ENCODE measurements at regions not wholly inside any gene's neighbourhood (a gene's known extent, or its start where the extent isn't known, plus 50 kb on each side); places are given as distances from the start of the nearest gene placed in this dataset.

- TF ChIP-seq CTCF (IDR thresholded peaks at IDR 0.05; ENCODE audit: insufficient read depth, low read length, poor library complexity, severe bottlenecking) (no peak), EZH2phosphoT487 (conservative IDR thresholded peaks at IDR 0.05; ENCODE audit: low read length) (no peak)
- Histone ChIP-seq H4K20me1 (ENCODE audit: low read depth, low read length) (no peaks in the 10 kb centered on the region), H3K27me3 (ENCODE audit: low read length) (no peaks in the 10 kb centered on the region), H3F3A (ENCODE audit: insufficient read depth) (no peaks in the 10 kb centered on the region), H3K79me2 (ENCODE audit: insufficient read depth, low read length) (no peaks in the 10 kb centered on the region), H3K27ac (ENCODE audit: low read depth, low read length) (no peak overlapping the region), H3K9ac (ENCODE audit: low read length) (no peak overlapping the region), H3K9me2 (replicated peaks; ENCODE audit: insufficient read depth, low read length) (no peaks in the 10 kb centered on the region), H3K36me3 (ENCODE audit: low read length) (no peaks in the 10 kb centered on the region), H3K9me3 (ENCODE audit: insufficient read depth, low read length) (no peaks in the 10 kb centered on the region), H3K4me3 (ENCODE audit: insufficient read depth, low read length, poor library complexity, severe bottlenecking) (no peak overlapping the region), H3K4me2 (ENCODE audit: low read depth, low read length, poor library complexity, severe bottlenecking) (no peak overlapping the region), H2AFZ (ENCODE audit: low read depth, low read length, severe bottlenecking) (no peak overlapping the region)
Measured at GRCh38 chr9:1530696-1531095, 480.5 kb downstream of the DMRT2 start.

GRCh38 chr9:1531424-1531823 is 481.3 kb downstream of the DMRT2 start:
- Histone ChIP-seq H3K9me3 (ENCODE audit: insufficient read depth, low read length) (no peaks in the 10 kb centered on the region), H3F3A (ENCODE audit: insufficient read depth) (no peaks in the 10 kb centered on the region), H3K27ac (ENCODE audit: low read depth, low read length) (no peak overlapping the region), H3K27me3 (ENCODE audit: low read length) (no peaks in the 10 kb centered on the region), H3K4me3 (ENCODE audit: insufficient read depth, low read length, poor library complexity, severe bottlenecking) (no peak overlapping the region), H3K4me2 (ENCODE audit: low read depth, low read length, poor library complexity, severe bottlenecking) (no peak overlapping the region), H3K36me3 (ENCODE audit: low read length) (no peaks in the 10 kb centered on the region), H2AFZ (ENCODE audit: low read depth, low read length, severe bottlenecking) (no peak overlapping the region), H3K79me2 (ENCODE audit: insufficient read depth, low read length) (no peaks in the 10 kb centered on the region), H3K9ac (ENCODE audit: low read length) (no peak overlapping the region), H4K20me1 (ENCODE audit: low read depth, low read length) (no peaks in the 10 kb centered on the region), H3K9me2 (replicated peaks; ENCODE audit: insufficient read depth, low read length) (no peaks in the 10 kb centered on the region)
- TF ChIP-seq CTCF (IDR thresholded peaks at IDR 0.05; ENCODE audit: insufficient read depth, low read length, poor library complexity, severe bottlenecking) (no peak), EZH2phosphoT487 (conservative IDR thresholded peaks at IDR 0.05; ENCODE audit: low read length) (no peak)

- Histone ChIP-seq H2AFZ (ENCODE audit: low read depth, low read length, severe bottlenecking) (no peak overlapping the region), H3K4me2 (ENCODE audit: low read depth, low read length, poor library complexity, severe bottlenecking) (no peak overlapping the region), H3K27me3 (ENCODE audit: low read length) (no peaks in the 10 kb centered on the region), H3K9me3 (ENCODE audit: insufficient read depth, low read length) (no peaks in the 10 kb centered on the region), H3K79me2 (ENCODE audit: insufficient read depth, low read length) (no peaks in the 10 kb centered on the region), H3K9me2 (replicated peaks; ENCODE audit: insufficient read depth, low read length) (no peaks in the 10 kb centered on the region), H3K4me3 (ENCODE audit: insufficient read depth, low read length, poor library complexity, severe bottlenecking) (no peak overlapping the region), H3K9ac (ENCODE audit: low read length) (no peak overlapping the region), H3K36me3 (ENCODE audit: low read length) (no peaks in the 10 kb centered on the region), H3F3A (ENCODE audit: insufficient read depth) (no peaks in the 10 kb centered on the region), H4K20me1 (ENCODE audit: low read depth, low read length) (no peaks in the 10 kb centered on the region), H3K27ac (ENCODE audit: low read depth, low read length) (no peak overlapping the region)
- TF ChIP-seq CTCF (IDR thresholded peaks at IDR 0.05; ENCODE audit: insufficient read depth, low read length, poor library complexity, severe bottlenecking) (no peak), EZH2phosphoT487 (conservative IDR thresholded peaks at IDR 0.05; ENCODE audit: low read length) (no peak)
Measured at GRCh38 chr9:1532171-1532570, 482.0 kb downstream of the DMRT2 start.

- Histone ChIP-seq H3K79me2 (ENCODE audit: insufficient read depth, low read length) (no peaks in the 10 kb centered on the region), H2AFZ (ENCODE audit: low read depth, low read length, severe bottlenecking) (no peak overlapping the region), H3K27ac (ENCODE audit: low read depth, low read length) (no peak overlapping the region), H3K4me3 (ENCODE audit: insufficient read depth, low read length, poor library complexity, severe bottlenecking) (no peak overlapping the region), H3K9me2 (replicated peaks; ENCODE audit: insufficient read depth, low read length) (no peaks in the 10 kb centered on the region), H3K36me3 (ENCODE audit: low read length) (no peaks in the 10 kb centered on the region), H3K9me3 (ENCODE audit: insufficient read depth, low read length) (no peaks in the 10 kb centered on the region), H3K27me3 (ENCODE audit: low read length) (no peaks in the 10 kb centered on the region), H3F3A (ENCODE audit: insufficient read depth) (no peaks in the 10 kb centered on the region), H3K9ac (ENCODE audit: low read length) (no peak overlapping the region), H4K20me1 (ENCODE audit: low read depth, low read length) (no peaks in the 10 kb centered on the region), H3K4me2 (ENCODE audit: low read depth, low read length, poor library complexity, severe bottlenecking) (no peak overlapping the region)
- no peak for TF ChIP-seq CTCF (IDR thresholded peaks at IDR 0.05; ENCODE audit: insufficient read depth, low read length, poor library complexity, severe bottlenecking)
- no peak for TF ChIP-seq EZH2phosphoT487 (conservative IDR thresholded peaks at IDR 0.05; ENCODE audit: low read length)
Measured at GRCh38 chr9:1535051-1535450, 480.1 kb upstream of the SMARCA2 start.
